Upper lobe of left lung (tissue), 4 donors: ENCODE measurements at regions not wholly inside any gene's neighbourhood (a gene's known extent, or its start where the extent isn't known, plus 50 kb on each side); places are given as distances from the start of the nearest gene placed in this dataset.

Source experiments
- CTCF ChIP-seq, 6 experiments: fragments of 450-650 bp in 4 of 6; fragments of 200-600 bp in 2 of 6; sonication (generic) in 2 of 6; IDR thresholded peaks; one replicate each; pipeline ENCODE4 v1.5.1; 2016 to 2019; ENCODE audit warnings: antibody characterized with exemption in 6 of 6
- POLR2A ChIP-seq, 4 donors: fragments of 450-650 bp; IDR thresholded peaks; one replicate each; pipeline ENCODE4 v1.5.1; 2016 to 2017; ENCODE audit warnings: antibody characterized with exemption in 4 of 4, mild to moderate bottlenecking in 2 of 4
- POLR2AphosphoS5 ChIP-seq, 2 donors: sonication (generic); formaldehyde crosslinking; IDR thresholded peaks; one replicate each; pipeline ENCODE4 v1.5.1; 2017; ENCODE audit warnings: antibody characterized with exemption in 2 of 2

- TF ChIP-seq CTCF (IDR thresholded peaks at IDR 0.05): no peak
- TF ChIP-seq POLR2A (IDR thresholded peaks at IDR 0.05): no peak
- no peak for TF ChIP-seq POLR2AphosphoS5 (IDR thresholded peaks at IDR 0.05)
These were observed 230.8 kb downstream of the BARHL2 start for GRCh38 chr1:90486134-90486824.
